Right lobe of liver (tissue), 6 donors: ENCODE measurements at regions not wholly inside any gene's neighbourhood (a gene's known extent, or its start where the extent isn't known, plus 50 kb on each side); places are given as distances from the start of the nearest gene placed in this dataset.

ENCODE experiments used
- ATAC-seq, 4 donors: fragments of 200-7000 bp; cut with Tn5 transposase; one replicate each; pipeline ENCODE4 v1.9.1; 2020; ENCODE audit warnings: mild to moderate bottlenecking in 4 of 4, moderate library complexity in 4 of 4
- DNase-seq, 3 donors: peaks; one replicate each; pipeline ENCODE4 v3.0.0-alpha.2; 2020
- H3K27ac ChIP-seq, 3 donors: fragments of 200-600 bp; one replicate each; pipeline ENCODE4 v1.8.0; 2022
- H3K27me3 ChIP-seq, 2 donors: fragments of 200-600 bp; one replicate each; pipeline ENCODE4 v1.8.0; 2022
- H3K36me3 ChIP-seq, 4 donors: fragments of 200-600 bp; sonication (generic) in 1 of 4; one replicate each; pipeline versions ENCODE4 v1.5.1 to v1.8.0; 2017 to 2022; ENCODE audit warnings: control low read depth in 1 of 4
- H3K4me1 ChIP-seq, 4 donors: fragments of 200-600 bp; sonication (generic) in 1 of 4; one replicate each; pipeline versions ENCODE4 v1.5.1 to v1.8.0; 2017 to 2022; ENCODE audit warnings: control low read depth in 1 of 4
- H3K4me3 ChIP-seq, 3 donors: fragments of 200-600 bp; one replicate each; pipeline ENCODE4 v1.8.0; 2022
- H3K9me3 ChIP-seq, 4 donors: fragments of 200-600 bp; sonication (generic) in 1 of 4; one replicate each; pipeline versions ENCODE4 v1.5.1 to v1.8.0; 2017 to 2022; ENCODE audit warnings: control low read depth in 1 of 4
- POLR2A ChIP-seq: fragments of 450-650 bp; IDR thresholded peaks from one replicate; pipeline ENCODE4 v1.6.1; 2017; ENCODE audit warnings: antibody characterized with exemption, mild to moderate bottlenecking
- WGBS: methylation state at CpG from one replicate; pipeline ENCODE4 v1.1.6; 2018; ENCODE audit warnings: low coverage, low lambda C conversion rate; ENCODE audit not compliant: insufficient coverage; ENCODE audit errors: missing lambda C conversion rate; 5-methylcytosine and 5-hydroxymethylcytosine counted together
- intact Hi-C, 2 donors: fragments of 100-400 bp; cut with DNase I; formaldehyde crosslinking; loops; one replicate each; pipeline versions ENCODE4 v1.11.2 to v1.14.1; 2022
- TF ChIP-seq, protein P1 (sequence below), 4 donors: fragments of 200-600 bp in 3 of 4; fragments of 450-650 bp in 1 of 4; IDR thresholded peaks; one replicate each; pipeline versions ENCODE4 v1.5.1 to v1.8.0; 2016 to 2022; ENCODE audit warnings: antibody characterized with exemption in 4 of 4, mild to moderate bottlenecking in 2 of 4
- donor health status: DM: no; HTN: yes; CAD: no.
- donor health status: DM: no; HTN: no; CAD: no.
- donor health status: DM: no; HTN: no; CAD: no.
- donor health status: DM: no; HTN: yes; CAD: no.
- donor health status: DM: no; HTN: yes; CAD: no.

- TF ChIP-seq, protein P1, sequence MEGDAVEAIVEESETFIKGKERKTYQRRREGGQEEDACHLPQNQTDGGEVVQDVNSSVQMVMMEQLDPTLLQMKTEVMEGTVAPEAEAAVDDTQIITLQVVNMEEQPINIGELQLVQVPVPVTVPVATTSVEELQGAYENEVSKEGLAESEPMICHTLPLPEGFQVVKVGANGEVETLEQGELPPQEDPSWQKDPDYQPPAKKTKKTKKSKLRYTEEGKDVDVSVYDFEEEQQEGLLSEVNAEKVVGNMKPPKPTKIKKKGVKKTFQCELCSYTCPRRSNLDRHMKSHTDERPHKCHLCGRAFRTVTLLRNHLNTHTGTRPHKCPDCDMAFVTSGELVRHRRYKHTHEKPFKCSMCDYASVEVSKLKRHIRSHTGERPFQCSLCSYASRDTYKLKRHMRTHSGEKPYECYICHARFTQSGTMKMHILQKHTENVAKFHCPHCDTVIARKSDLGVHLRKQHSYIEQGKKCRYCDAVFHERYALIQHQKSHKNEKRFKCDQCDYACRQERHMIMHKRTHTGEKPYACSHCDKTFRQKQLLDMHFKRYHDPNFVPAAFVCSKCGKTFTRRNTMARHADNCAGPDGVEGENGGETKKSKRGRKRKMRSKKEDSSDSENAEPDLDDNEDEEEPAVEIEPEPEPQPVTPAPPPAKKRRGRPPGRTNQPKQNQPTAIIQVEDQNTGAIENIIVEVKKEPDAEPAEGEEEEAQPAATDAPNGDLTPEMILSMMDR (IDR thresholded peaks at IDR 0.05): no peak
- TF ChIP-seq POLR2A: no peak
- Histone ChIP-seq H3K36me3 (no peaks in the 10 kb centered on the region), H3K4me3 (no peak overlapping the region), H3K9me3 (no peaks in the 10 kb centered on the region), H3K4me1 (no peaks in the 10 kb centered on the region), H3K27ac (no peak overlapping the region), H3K27me3 (no peaks in the 10 kb centered on the region)
- DNase-seq (peak in 2 of 3 donors; percentile 35 to 39), ATAC-seq (peak in 1 of 4 donors; percentile 62)
- intact Hi-C loops: no loop called here
- WGBS: 23% methylated on average over 2 of the region's 4 CpGs
These were observed 257.6 kb upstream of the SHH start for GRCh38 chr7:156069891-156070290.

- H3K4me3 ChIP-seq: no peak overlapping the region
- WGBS: 73% methylated on average over 2 of the region's 10 CpGs
- H3K9me3 ChIP-seq: no peaks in the 10 kb centered on the region
- no peaks in the 10 kb centered on the region for H3K4me1 ChIP-seq
- H3K27me3 ChIP-seq: no peaks in the 10 kb centered on the region
- TF ChIP-seq, protein P1 (IDR thresholded peaks at IDR 0.05): no peak
- TF ChIP-seq POLR2A: no peak
- H3K36me3 ChIP-seq: no peaks in the 10 kb centered on the region
- DNase-seq: peak in 2 of 3 donors; percentile 22 to 27
- intact Hi-C loops: no loop called here
- H3K27ac ChIP-seq: no peak overlapping the region
- ATAC-seq: no peak
These were observed 254.9 kb upstream of the SHH start for GRCh38 chr7:156067156-156067555.

- 71% methylated on average over 2 of the region's 3 CpGs for WGBS
- H3K27me3 ChIP-seq: no peaks in the 10 kb centered on the region
- intact Hi-C loops: no loop called here
- H3K4me3 ChIP-seq: no peak overlapping the region
- DNase-seq: peak in 2 of 3 donors; percentile 16 to 22
- TF ChIP-seq, protein P1 (IDR thresholded peaks at IDR 0.05): no peak
- ATAC-seq: no peak
- H3K27ac ChIP-seq: no peak overlapping the region
- no peaks in the 10 kb centered on the region for H3K9me3 ChIP-seq
- no peaks in the 10 kb centered on the region for H3K36me3 ChIP-seq
- no peaks in the 10 kb centered on the region for H3K4me1 ChIP-seq
These were observed 253.1 kb upstream of the SHH start for GRCh38 chr7:156065400-156065799.

DNA sequence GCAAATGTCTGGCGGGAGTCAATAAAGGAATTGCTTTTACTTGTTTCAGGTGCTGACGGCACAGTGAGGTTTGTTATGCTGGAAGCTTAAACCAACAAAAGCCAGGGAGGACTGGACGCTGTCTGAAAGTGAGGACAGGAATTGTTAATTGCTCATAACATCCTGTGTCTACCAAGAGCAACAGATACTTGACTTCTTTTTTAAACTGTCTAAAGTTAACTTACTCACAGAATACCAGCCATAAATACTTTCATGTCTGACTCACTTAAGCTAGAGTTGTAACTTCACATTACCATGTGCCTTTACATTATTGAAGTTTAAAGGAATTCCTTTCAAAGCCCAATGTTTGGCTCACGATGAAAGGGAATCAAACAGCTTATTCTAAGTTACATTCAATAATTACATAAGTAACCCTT lies 252.7 kb upstream of the SHH start:
- no peaks in the 10 kb centered on the region for H3K4me1 ChIP-seq
- no peak overlapping the region for H3K4me3 ChIP-seq
- 34% methylated on average over 4 of the region's 4 CpGs for WGBS
- ATAC-seq (no peak), DNase-seq (peak in 1 of 3 donors; percentile 6)
- intact Hi-C loops: no loop called here
- H3K27me3 ChIP-seq: no peaks in the 10 kb centered on the region
- H3K9me3 ChIP-seq: no peaks in the 10 kb centered on the region
- H3K36me3 ChIP-seq: no peaks in the 10 kb centered on the region
- TF ChIP-seq, protein P1 (IDR thresholded peaks at IDR 0.05): no peak
- TF ChIP-seq POLR2A: no peak
- no peak overlapping the region for H3K27ac ChIP-seq

DNA sequence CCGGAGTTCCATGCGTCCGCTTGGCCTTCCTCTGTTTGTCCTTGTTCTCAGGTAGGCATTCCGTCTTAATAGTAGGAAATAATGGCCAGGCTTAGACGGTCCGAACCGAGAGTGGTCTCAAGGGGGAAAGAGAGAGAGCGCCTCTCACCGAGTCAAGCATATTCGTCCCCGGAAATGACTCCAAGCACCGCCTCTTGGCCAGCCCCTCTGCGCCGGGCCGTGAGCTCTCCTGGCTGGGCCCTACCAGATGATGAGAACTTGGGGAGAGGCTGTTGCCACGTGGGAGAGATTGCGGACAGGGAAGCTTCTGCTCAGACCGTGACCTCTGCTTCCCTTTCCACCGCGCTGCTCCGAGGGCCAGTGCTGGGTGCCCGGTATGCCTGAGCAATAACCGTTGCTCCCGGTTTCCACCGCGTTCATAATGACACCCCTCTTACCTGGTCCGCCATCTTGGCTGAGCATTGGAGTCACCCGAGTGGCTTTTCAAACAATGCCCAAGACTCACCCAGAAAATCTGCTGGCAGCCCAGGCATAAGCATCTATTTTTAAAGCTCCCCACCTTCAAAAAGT lies 251.1 kb upstream of the SHH start:
- H3K4me3 ChIP-seq: no peak overlapping the region
- H3K36me3 ChIP-seq: no peaks in the 10 kb centered on the region
- no peak for ATAC-seq
- no peaks in the 10 kb centered on the region for H3K27me3 ChIP-seq
- 84% methylated on average over 15 of the region's 28 CpGs for WGBS
- no peak for TF ChIP-seq POLR2A
- TF ChIP-seq, protein P1 (IDR thresholded peaks at IDR 0.05): no peak
- DNase-seq: peak in 2 of 3 donors; percentile 18 to 31
- intact Hi-C loops: no loop called here
- H3K9me3 ChIP-seq: no peaks in the 10 kb centered on the region
- no peak overlapping the region for H3K27ac ChIP-seq
- no peaks in the 10 kb centered on the region for H3K4me1 ChIP-seq
